GM12864 (cell line): ENCODE measurements at regions not wholly inside any gene's neighbourhood (a gene's known extent, or its start where the extent isn't known, plus 50 kb on each side); places are given as distances from the start of the nearest gene placed in this dataset.
"Not testable (repeated sequence)": the region's sequence is repeated elsewhere in the genome, so short reads cannot be mapped to it uniquely, and the experiment has no call there.

Experiments used
- DNase-seq: peaks from one replicate; pipeline ENCODE4 v3.0.0-alpha.2; 2011; ENCODE audit warnings: low read depth
- H3K4me3 ChIP-seq: 2 replicates; pipeline ENCODE4 v1.5.1; 2011; ENCODE audit warnings: mild to moderate bottlenecking, low read depth, low read length, control low read depth
- CTCF ChIP-seq: IDR thresholded peaks from 2 replicates; pipeline ENCODE4 v1.5.1; 2011; ENCODE audit warnings: low read depth, mild to moderate bottlenecking, moderate library complexity, low read length, control low read depth, inconsistent platforms; ENCODE audit errors: missing control alignments

GRCh38 chr18:78247615-78248289 is 731.9 kb upstream of the SALL3 start:
- TF ChIP-seq CTCF = no peak
- no peak for DNase-seq
- no peak overlapping the region for H3K4me3 ChIP-seq

- DNase-seq = no peak
- TF ChIP-seq CTCF = no peak
Measured at GRCh38 chr18:78255013-78255412, 724.6 kb upstream of the SALL3 start.

GRCh38 chr18:78268226-78268988 is 711.2 kb upstream of the SALL3 start:
- DNase-seq = no peak

More at GRCh38 chr18:78255013-78255412, 724.6 kb upstream of the SALL3 start:
- H3K4me3 ChIP-seq = no peak overlapping the region

GRCh38 chr18:78271790-78272189 is 707.8 kb upstream of the SALL3 start:
- no peak for DNase-seq
- H3K4me3 ChIP-seq = no peak overlapping the region
- TF ChIP-seq CTCF = no peak

More at GRCh38 chr18:78268226-78268988, 711.2 kb upstream of the SALL3 start:
- no peak overlapping the region for H3K4me3 ChIP-seq
- no peak for TF ChIP-seq CTCF

- no peak overlapping the region for H3K4me3 ChIP-seq
- DNase-seq = no peak
- no peak for TF ChIP-seq CTCF
Measured at GRCh38 chr18:78273876-78274275, 705.7 kb upstream of the SALL3 start.

GRCh38 chr18:78283425-78283824 is 696.2 kb upstream of the SALL3 start:
- not testable (repeated sequence) for H3K4me3 ChIP-seq, DNase-seq

- no peak overlapping the region for H3K4me3 ChIP-seq
- no peak for DNase-seq
- TF ChIP-seq CTCF = no peak
Measured at GRCh38 chr18:78292618-78293380, 686.8 kb upstream of the SALL3 start.
